Stimulated activated CD4-positive, alpha-beta T cell treated with anti-CD3 and anti-CD28 coated beads, Interleukin-2, amount 100 ng/mL, for 48 hours (primary cell): ENCODE measurements at regions not wholly inside any gene's neighbourhood (a gene's known extent, or its start where the extent isn't known, plus 50 kb on each side); places are given as distances from the start of the nearest gene placed in this dataset.
"Not testable (repeated sequence)": the region's sequence is repeated elsewhere in the genome, so short reads cannot be mapped to it uniquely, and the experiment has no call there.

Source experiments
- DNase-seq, 2 donors: peaks; one replicate each; pipeline ENCODE4 v3.0.0-alpha.2; 2020

DNA sequence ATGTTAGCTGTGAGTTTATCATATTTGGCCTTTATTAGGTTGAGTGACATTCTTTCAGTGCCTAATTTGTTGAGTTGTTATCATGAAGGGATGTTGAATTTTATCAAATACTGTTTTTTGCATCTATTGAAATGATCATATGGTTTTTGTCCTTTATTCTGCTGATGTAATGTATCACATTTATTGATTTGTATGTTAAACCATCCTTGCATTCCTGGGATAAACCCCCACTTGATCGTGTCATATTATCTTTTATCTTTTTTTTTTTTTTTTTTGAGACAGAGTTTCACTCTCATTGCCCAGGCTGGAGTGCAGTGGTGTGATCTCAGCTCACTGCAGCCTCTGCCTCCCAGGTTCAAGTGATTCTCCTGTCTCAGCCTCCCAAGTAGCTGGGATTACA is 51.9 kb upstream of the MFGE8 start:
- DNase-seq: not testable (repeated sequence)

DNA sequence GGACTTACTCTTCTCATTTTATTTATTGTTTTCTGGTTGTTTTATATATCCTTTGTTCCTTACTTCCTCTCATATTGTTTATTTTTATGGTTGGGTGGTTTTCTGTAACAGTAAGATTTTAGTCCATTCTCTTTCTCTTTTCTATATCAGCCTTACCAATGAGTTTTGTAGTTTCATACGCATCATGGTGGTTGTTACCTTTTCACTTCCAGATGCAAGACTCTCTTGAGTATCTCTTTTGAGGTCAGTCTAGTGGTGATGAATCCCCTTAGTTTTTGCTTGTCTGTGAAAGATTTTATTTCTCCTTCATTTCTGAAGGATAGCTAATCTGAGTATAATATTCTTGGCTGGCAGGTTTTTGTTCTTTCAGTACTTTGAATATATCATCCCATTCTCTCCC is 57.1 kb upstream of the MFGE8 start:
- DNase-seq: no peak

DNA sequence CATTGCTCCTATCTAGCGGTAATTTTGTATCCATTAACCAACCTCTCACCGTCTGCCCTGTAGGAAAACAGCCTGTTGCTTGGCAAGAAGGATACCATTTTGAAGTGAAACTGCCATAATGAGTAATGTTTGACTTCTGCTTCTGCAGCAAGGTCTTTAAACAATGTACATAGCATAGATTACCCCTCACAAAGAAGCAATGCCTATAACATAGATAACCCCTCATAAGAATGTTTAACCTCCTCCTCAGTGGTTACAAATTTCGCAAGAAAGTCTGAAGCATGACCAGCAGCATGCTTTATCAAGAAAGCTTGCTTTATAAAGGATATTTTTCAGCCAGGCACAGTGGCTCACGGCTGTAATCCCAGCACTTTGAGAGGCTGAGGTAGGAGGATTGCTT is 61.2 kb upstream of the MFGE8 start:
- no peak for DNase-seq

DNA sequence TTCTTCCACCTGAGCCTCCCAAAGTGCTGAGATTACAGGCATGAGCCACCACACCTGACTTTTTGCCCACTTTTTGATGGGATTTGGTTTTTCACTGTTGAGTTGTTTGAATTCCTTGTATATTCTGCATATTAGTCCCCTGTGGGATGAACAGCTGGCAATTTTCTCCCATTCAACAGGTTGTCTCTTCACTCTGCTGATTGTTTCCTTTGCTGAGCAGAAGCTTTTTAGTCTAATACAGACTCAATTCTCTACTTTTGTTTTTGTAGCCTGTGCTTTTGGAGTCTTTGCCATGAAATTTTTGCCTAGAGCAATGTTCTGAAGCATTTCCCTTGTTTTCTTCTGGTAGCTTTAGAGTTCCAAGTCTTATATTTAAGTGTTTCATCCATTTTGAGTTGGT is 62.7 kb upstream of the MFGE8 start:
- no peak for DNase-seq

DNA sequence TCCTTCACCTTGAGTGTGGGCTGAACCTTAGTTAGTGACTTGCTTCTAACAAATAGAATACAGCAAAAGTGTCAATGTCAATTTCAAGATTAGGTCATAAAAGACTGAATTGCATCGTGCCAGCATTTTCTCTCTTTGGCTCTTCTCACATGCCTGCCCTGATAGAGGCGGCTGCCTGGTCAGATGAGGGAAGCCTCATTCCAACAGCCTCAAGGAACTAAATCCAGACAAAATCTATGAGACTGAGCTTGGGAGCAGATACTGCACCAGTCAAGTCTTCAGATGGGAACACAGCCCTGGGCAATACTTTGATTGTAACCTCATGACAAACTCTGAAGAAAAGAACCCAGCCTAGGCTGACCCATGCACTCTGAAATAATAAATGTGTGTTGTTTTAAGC is 63.5 kb upstream of the MFGE8 start:
- no peak for DNase-seq

DNA sequence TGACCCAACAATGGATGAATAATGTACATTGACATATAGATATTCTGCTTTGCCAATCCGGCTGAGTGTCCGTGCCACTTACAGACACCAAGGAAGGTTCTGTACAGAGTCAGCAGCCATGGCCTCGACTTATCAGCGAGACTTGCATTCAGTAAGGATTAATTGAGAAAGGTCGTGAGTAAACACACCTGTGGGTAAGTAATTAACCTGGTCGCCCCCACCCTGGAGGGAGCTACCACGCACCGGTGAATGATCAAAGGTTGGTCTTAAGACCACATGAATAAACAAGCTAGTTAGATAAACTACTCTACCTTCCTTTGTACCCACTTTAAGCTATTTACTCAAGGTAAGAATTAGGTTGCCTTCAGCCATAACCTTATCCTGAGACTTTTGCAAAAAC is 66.5 kb upstream of the MFGE8 start:
- no peak for DNase-seq

DNA sequence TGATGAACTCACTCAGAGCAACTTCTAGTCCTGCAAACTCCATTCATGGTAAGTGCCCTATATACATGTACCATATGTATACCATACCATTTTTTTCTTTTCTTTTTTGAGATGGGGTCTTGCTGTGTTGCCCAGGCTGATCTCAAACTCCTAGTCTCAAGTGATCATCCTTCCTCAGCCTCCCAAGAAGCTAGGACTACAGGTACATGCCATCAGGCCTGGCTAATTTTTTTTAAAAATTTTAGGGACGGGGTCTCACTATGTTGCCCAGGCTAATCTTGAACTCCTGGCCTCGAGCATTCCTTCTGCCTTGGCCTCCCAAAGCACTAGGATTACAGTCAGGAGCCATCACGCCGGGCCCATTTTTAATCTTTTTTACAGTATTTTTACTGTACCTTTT is 67.3 kb upstream of the MFGE8 start:
- DNase-seq: no peak

DNA sequence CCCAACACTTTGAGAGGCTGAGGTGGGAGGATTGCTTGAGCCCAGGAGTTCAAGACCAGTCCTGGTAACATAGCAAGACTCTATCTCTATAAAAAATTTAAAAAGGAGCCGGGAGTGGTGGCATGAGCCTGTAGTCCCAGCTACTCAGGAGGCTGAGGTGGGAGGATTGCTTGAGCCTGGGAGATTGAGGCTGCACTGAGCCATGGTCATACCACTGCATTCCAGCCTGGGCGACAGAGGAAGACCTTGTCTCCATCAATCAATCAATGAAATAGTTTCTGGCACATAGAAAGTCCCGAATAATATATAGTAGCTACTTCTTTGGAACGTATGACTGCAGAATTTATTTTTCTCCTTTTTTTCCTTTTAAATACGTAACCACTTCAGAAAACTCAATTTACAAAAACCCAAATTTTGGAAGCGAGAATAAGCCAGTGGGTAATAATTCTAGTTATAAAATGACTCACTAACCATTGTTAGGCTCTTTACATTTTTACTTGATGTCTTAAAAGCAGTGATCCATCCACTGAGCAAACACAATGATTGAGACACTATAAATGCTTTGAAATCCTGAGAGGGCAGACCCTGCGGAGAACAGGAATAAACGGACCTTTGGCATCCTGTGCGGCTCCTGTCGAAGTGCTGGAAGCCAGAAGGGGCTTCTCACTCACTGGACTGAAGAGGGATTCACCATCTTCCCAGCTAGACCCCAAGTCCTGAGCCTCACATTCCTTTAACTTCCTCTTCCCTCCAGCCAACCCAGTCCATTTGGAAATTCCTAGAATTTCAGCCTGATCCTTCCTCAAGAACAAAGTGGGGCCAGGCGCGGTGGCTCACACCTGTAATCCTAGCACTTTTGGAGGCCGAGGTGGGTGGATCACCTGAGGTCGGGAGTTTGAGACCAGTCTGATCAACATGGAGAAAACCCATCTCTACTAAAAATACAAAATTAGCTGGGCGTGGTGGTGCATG is 68.4 kb upstream of the MFGE8 start:
- DNase-seq: no peak

DNA sequence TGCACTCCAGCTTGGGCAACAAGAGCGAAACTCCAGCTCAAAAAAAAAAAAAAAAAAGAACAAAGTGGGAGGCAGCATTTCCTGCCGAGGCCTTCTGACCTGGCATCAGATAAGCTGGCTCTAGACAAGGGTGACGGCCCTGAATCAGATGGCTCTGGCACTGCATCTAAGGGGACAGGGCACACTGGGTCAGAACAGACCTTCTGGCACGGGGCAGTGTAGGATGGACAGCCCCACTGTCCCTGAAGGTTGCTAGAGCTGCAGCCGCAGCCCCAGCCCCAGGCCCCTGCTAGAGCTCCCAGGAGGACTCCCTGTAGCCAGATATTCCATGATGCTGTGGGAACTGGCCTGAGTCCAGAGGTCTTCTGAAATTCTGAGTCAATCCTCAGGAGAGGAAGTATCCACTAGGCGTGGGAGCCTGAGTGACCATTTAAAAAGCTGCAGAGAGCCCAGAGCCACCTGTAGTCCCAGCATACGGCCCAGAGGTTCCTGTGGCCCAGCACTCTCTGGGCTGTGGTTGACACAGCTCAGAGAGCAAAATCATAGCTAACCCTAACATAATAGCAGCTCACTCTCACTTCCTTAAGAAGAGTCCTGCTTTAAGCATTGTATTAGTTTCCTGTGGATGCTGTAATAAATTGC is 69.2 kb upstream of the MFGE8 start:
- DNase-seq: no peak

DNA sequence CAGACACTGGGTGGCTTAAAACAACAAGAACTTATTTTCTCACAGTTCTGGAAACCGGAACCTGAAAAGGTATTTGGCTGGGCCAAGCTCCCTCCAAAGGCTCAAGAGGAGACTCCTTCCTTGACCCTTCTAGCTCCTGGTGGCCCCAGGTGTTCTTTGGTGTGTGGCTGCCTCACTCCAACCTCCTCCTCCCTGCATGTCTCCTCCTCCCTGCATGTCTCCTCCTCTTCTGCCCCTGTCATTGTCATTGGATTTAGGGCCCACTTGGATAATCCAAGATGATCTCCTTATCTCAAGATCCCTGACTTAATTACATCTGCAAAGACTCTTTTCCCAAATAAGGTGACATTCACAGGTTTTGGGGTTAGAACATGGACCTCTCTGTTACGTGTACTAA is 69.8 kb upstream of the MFGE8 start:
- no peak for DNase-seq

DNA sequence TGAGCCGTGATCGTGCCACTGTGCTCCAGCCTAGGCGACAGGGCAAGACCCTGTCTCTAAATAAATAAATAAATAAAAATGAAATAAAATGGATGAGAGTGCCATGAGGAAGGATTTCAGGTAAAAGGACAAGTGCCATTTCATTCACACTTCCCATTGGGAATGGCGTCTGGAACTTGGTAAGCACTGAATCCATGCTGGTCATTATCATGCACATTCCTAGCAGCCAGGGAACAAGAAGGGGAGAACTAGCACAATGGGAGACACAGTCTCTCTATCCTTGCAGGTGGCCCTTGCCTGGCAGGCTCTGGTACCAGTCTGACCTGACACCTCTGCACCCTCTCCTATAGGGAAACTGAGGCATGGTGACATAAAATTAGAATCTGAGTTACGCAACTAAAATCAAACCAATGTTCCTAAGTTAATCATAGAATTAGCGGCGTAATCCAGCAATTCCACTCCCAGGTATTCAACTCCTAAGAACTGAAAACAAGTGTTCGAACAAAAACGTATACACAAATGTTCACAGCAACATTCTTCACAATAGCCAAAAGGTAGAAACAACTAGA is 70.8 kb upstream of the MFGE8 start:
- no peak for DNase-seq

DNA sequence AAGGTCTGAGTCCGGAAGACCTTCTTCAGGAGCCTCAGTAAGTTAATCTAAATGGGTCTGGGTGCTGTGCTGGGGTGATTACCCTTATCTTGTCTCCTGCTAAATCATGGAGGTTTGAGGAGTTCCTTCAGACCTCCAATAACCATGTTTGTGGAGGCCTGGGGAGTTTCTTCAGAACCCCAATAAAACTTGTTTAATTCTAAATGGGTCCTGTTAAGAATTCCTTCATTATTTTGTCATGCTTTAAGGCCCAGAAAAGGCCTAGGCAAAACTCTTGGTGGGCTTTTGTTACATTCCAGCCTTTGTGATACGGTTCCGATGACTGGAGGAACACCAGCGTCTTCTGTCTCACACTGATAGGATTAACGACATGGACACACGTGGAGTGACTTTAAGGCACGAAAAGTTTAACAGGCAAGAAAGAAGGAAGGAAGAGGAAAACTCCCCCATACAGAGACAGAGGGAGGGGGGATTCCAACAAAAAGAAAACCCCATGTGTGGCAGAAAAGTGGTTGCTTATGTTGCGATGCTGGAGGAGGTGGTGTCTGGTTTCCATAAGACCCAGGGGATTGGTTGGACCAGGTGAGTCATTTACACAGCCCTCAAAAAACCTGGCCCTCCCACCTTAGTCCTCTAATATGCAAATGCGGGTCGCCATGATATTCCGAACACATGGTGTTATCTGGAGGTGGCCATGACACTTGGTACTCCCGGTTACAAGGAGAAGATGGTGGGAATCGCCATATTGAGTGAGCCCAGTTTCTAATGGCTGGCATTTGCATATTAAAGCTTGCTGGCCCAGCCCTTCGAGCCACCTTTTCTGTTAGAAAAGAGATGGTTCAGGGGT is 72.6 kb upstream of the MFGE8 start:
- DNase-seq: no peak

DNA sequence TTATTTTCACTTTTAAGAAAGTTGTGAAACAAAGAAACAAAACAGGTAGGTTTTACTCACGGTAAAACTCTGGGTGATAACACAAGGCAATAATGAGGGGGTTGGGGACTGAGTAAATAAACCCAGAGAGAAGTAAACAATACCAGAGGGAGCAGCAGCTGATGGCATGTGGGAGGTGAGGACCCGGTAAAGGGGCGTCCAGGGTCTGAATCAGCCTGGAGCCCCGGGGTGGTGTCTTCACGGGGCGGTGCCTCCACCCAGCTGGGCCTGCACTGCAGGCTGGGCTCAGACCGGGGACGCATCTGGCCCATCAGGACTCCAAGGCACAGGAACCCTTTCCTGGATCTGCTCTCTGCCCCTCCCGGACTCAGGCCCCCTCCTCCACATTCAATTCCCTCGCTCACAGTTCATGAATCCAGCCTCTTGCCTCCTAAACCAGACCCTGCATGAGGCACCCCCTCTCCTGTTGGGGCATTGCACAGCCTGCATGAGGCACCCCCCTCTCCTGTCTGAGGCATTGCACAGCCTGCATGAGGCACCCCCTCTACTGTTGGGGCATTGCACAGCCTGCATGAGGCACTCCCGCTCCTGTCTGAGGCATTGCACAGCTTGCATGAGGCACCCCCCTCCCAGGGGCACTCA is 73.9 kb upstream of the MFGE8 start:
- no peak for DNase-seq

DNA sequence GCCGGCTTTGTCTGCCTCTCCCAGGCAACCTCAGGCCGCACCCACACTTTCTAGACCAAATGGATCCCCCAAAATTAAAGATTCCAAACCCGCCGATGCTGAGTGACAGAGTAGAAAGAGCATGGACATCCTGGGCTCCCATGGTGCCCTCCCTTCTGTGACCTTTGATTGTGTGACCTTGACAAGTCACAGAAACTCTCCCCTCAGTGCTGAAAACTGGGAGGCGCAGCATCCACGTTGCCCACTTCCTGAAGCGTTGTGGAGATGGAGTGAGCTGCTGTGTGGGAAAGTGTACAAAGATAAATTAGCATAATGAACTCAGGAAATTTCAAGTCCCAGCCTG is 74.4 kb upstream of the MFGE8 start:
- DNase-seq: no peak

DNA sequence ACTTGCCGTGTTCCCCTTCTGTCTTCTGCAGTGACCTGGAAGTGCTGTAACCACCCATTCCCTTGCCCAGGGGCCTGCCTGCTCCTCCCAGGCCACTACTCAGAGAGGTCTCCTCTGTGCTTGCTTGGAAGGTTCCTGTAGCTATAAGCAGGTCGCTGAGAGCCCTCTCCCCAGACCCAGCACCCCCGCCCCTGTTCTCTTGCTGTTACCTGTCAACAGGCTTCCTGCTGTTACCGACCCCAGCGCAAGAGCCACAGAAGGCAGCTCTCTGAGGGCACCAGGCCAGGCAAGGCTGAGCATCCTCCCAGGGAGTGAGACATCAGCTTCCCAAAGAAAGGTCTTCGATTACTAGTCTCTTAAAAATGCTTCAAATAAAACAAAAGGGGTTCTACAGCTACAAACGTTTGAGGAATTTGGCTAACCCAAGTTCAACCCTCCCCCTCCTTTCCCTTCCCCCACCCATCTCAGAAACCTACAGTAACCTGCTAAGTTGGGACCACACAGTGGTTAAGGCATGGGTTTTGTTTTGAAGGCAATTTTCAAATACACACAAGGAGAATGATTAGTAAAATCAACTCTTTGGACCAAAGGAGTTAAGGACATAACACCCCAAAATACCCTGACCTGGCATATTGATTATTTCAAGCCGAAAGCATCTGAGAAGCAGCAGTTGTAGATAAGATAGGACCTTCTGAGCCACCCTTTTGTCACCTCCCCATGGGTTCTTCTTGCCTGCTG is 74.9 kb upstream of the MFGE8 start:
- DNase-seq: no peak

DNA sequence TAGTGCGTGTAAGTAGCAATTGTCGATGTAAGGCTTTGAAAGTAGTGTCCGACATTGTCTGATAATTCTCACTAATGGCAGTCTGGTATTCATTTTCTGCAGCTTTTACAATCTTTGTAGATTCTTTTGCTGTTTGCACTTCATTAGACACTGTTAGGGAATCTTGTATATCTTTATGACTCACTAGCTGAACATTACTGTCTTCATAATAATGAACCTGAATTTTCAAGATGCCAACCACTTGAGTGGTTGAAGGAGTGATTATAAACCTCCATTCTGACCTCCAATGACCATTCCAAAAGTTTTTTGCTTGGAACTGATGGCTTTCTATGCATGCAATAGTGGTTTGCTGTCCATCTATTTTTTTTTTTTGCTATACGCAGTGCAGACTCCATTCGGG is 76.4 kb upstream of the MFGE8 start:
- DNase-seq: no peak

DNA sequence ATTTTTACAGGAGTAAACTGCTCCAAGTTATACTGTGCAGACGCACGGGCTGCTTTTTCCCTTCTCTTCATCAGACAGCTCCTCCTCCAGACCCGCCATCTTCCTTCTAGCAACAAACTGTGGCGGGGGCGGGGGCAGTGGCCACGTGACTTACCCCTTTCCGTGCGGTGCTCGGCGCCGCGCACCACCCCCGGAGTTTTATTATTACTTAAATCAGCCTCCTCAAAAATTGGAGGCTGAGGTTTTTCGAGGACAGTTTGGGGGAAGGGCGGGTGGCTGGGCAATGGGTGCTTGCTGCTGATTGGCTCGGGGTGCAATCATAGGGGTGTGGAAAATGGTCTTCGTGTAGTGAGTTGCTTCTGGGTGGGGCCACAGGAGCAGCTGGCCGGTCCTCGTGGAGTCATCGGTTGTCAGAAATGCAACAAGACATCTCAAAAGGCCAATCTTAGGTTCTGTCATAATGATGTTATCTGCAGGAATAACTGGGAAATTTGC is 77.1 kb upstream of the MFGE8 start:
- DNase-seq: no peak

DNA sequence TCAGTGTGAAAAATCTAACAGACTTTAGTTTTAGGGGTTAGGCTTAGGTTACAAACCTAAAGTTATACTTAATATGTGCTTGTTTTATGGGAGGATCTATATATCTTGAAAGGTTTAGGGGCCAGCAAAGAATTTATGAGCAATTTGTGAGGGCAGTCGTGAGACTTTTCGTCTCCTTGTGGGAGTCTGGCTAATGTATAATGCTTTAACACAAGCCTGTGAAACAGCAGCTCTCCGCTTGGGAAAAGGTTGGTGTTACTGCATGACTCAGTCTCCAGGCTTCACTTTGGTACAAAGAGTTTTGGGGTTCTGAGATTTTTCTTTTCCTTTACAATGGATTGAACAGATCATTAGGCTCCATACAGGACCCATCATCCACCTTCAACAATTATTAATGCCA is 79.0 kb upstream of the MFGE8 start:
- DNase-seq: no peak

DNA sequence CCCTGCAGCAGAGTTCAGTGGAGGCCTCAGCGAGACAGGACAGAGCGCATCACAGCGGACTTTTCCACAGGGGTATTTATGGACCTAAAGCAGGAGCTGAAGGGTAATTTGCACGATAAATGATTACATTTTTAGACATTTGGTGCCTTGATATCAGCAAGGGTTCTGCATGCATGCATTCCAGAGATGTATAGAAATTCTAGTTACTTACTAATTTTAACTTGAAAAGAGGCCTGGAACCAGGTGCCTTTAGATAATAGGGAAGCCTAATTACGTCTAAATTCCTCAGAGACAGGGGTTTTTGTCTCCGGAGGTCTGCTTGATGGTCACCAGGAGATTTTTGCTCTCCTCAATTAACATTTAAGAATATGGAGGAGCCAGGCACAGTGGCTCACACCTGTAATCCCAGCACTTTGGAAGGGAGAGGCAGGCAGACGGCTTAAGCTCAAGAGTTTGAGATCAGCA is 79.8 kb upstream of the MFGE8 start:
- DNase-seq: no peak

DNA sequence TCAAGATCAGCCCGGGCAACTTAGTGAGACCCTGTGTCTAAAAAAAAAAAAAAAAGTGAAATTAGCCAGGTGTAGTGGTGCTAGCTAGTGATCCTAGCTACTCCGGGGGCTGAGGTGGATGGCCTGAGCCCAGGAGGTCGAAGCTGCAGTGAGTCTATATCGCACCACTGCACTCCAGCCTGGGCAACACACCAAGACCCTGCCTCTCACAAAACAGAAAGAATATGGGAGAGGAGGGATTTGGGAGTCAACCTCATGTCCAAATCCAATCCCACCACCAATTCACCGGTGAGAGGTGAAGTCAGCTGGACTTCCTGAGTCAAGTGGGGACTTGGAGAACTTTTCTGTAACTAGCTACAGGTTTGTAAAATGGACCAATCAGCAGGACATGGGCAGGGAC is 80.5 kb upstream of the MFGE8 start:
- DNase-seq: no peak

DNA sequence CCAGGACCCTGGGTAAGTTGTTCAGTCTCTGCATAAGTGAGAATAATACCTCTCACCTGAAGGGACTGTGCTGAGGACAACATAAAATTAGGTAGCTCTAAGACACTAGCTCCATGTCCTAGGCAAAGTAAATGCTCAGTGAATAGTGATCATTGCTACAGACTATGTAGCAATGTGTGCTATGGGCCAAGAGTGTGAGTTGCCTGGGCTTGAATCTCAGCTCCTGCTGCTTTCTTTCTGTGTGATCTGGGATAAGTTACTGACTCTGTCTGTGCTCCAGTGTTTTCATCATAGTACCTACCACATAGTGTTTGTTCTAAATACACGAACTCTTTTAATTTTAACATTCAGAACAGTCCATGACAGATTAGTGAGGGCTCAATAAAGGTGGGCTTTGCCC is 81.1 kb upstream of the MFGE8 start:
- no peak for DNase-seq

DNA sequence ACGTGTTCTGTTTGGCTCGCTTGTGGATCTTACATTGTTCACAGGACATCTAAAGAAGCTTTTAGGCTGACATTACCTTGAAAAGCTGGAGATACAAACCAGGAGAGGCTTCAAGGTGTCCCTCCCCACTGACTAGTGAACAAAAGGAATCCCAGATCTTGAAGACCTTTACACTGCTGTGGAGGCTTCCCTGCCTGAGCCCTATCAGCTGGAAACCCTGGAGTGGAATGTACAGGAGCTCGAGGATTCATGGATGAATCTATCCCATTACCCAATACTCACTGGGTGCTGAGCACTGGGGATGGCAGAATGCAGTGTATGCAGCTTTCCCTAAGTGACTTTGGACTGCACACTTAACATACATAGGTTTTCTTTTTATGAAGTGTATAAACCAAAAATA is 82.3 kb upstream of the MFGE8 start:
- no peak for DNase-seq
